Activated CD4-positive, alpha-beta T cell treated with anti-CD3 and anti-CD28 coated beads, Interleukin-2, amount 10 ng/mL, durations not matched to agents 24 days and 14 days (primary cell): ENCODE measurements at regions not wholly inside any gene's neighbourhood (a gene's known extent, or its start where the extent isn't known, plus 50 kb on each side); places are given as distances from the start of the nearest gene placed in this dataset.
A peak's percentile ranks its signal among the peaks of the same experiment; 100 is the strongest.
"Not testable (repeated sequence)": the region's sequence is repeated elsewhere in the genome, so short reads cannot be mapped to it uniquely, and the experiment has no call there.

Source experiments
- DNase-seq: peaks from one replicate; pipeline ENCODE4 v3.0.0; 2022
- H3K27ac Mint-ChIP-seq: one replicate; pipeline ENCODE4 v1.8.0; 2022; ENCODE audit warnings: mild to moderate bottlenecking, mixed read lengths
- H3K27me3 Mint-ChIP-seq: one replicate; pipeline ENCODE4 v1.8.0; 2022; ENCODE audit warnings: mixed read lengths
- H3K36me3 Mint-ChIP-seq: one replicate; pipeline ENCODE4 v1.8.0; 2022; ENCODE audit warnings: low read depth, mild to moderate bottlenecking, mixed read lengths
- H3K4me1 Mint-ChIP-seq: one replicate; pipeline ENCODE4 v1.8.0; 2021; ENCODE audit warnings: mixed read lengths
- H3K4me3 Mint-ChIP-seq: one replicate; pipeline ENCODE4 v1.8.0; 2022; ENCODE audit warnings: mild to moderate bottlenecking, moderate library complexity, mixed read lengths
- H3K9me3 Mint-ChIP-seq: one replicate; pipeline ENCODE4 v1.8.0; 2021; ENCODE audit warnings: mixed read lengths
- intact Hi-C: fragments of 100-400 bp; cut with micrococcal nuclease; formaldehyde crosslinking; loops from one replicate; pipeline ENCODE4 v1.15.1; 2023

DNA sequence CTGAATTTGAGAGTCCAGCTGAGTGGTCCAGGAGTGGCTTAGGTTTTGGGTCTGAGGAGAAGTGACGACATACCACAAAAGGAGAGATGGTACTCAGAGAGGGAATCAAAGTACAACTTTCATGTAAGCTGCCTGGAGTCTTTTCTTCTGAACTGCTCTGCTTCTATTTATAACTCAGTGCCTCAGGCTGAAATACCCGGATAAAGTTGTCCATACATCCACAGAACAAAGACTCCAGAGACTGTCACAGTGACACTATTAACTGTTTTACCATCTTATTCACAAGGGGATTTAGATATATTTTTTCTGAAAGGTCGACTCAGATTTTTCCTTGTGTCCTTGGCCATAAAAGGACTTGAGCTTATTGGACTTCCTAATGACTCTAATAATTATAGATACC is 264.3 kb upstream of the DNAJC19 start:
- intact Hi-C loops, result no loop called here
- Mint-ChIP-seq H3K27me3 (peaks cover 1% of the 10 kb centered on the region), H3K36me3 (no peaks in the 10 kb centered on the region), H3K4me1 (no peaks in the 10 kb centered on the region), H3K4me3 (no peak overlapping the region), H3K27ac (no peak overlapping the region), H3K9me3 (no peaks in the 10 kb centered on the region)
- DNase-seq, result no peak

DNA sequence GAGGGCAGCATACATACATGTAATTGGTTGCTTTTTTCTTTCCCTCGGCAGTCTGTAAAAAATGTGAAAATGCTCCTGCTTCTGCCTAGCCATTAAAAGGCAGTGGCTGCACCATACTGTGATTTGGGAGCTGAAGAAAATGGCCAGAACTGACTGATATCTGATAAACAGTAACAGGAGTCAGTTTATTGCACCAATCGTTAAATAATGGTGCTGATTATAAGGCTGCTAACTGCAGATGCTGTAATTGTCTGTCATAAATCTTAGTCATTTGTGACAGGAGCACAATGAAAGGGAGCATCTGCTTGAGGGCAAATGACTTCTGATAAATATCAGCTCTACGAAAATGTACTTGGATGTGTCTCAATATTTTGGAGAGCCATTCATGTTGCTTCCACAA is 263.1 kb upstream of the DNAJC19 start:
- H3K36me3 Mint-ChIP-seq, result no peaks in the 10 kb centered on the region
- no peak overlapping the region for H3K27ac Mint-ChIP-seq
- H3K9me3 Mint-ChIP-seq, result no peaks in the 10 kb centered on the region
- H3K4me3 Mint-ChIP-seq, result no peak overlapping the region
- DNase-seq, result no peak
- peaks cover 1% of the 10 kb centered on the region for H3K27me3 Mint-ChIP-seq
- H3K4me1 Mint-ChIP-seq, result no peaks in the 10 kb centered on the region
- intact Hi-C loops, result no loop called here

DNA sequence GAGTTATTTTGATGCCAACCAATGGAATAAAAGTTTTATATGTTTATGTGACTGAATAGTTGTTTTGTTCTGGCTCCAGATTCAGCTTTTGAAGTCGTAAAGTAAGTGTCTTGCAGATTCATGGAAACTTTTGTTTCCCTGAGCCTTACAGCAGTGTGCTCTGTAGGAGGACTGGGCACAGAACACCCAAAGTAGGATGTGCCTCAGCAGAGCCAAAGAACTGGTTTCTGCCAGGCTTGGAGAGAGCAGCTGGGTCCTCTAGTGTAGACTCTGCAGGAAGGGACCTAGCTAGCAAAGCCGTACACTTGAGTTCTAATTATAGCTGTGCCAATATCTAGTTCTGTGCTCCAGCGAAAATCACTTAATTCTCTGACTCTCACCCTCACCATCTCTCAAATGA is 261.2 kb upstream of the DNAJC19 start:
- Mint-ChIP-seq H3K4me1 (no peaks in the 10 kb centered on the region), H3K27me3 (peaks cover 1% of the 10 kb centered on the region), H3K4me3 (no peak overlapping the region), H3K27ac (no peak overlapping the region), H3K36me3 (no peaks in the 10 kb centered on the region), H3K9me3 (no peaks in the 10 kb centered on the region)
- no peak for DNase-seq
- intact Hi-C loops, result no loop called here

DNA sequence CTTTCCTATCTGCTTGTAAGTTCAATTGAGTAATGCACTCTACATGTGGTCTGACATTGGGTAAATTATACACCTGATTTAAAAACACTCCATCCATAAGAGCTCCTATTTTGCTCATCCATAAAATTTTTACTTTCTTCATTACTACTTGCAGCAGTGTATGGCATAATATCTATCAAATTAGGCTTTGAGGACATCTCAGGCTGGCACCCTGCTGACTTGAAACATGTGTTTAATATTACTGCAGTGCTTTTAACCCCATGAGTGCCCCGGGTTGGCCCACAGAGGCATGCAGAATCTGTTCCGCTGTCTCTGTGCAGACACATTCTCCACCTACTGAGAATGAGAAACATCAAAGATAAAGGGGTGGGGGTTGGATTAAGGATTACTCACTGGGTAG is 249.9 kb upstream of the DNAJC19 start:
- intact Hi-C loops, result no loop called here
- H3K4me1 Mint-ChIP-seq, result no peaks in the 10 kb centered on the region
- no peaks in the 10 kb centered on the region for H3K27me3 Mint-ChIP-seq
- H3K27ac Mint-ChIP-seq, result no peak overlapping the region
- no peak for DNase-seq
- no peak overlapping the region for H3K4me3 Mint-ChIP-seq
- no peaks in the 10 kb centered on the region for H3K36me3 Mint-ChIP-seq
- no peaks in the 10 kb centered on the region for H3K9me3 Mint-ChIP-seq

DNA sequence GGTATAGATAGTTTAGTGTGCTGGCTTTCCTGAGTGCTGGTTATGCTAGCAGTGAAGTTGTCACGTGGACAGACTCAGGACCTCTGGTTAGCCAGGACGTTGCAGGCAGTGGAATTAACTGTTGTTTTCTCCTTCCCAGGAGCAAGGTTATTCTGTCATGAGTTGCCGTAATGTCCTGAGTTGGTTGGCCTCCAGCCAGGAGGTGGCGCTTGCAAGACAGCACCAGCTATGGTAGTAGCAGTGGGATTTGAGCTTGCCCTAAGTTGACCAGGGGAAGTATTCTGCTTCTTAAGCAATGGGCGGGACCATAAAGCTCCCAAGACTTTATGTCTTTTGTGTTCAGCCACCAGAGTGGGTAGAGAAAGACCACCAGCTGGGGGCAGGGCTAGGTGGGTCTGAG is 240.7 kb upstream of the DNAJC19 start:
- no peak for DNase-seq
- Mint-ChIP-seq H3K36me3 (no peaks in the 10 kb centered on the region), H3K4me1 (no peaks in the 10 kb centered on the region), H3K27ac (no peak overlapping the region), H3K27me3 (no peaks in the 10 kb centered on the region), H3K4me3 (no peak overlapping the region), H3K9me3 (no peaks in the 10 kb centered on the region)
- intact Hi-C loops, result no loop called here

DNA sequence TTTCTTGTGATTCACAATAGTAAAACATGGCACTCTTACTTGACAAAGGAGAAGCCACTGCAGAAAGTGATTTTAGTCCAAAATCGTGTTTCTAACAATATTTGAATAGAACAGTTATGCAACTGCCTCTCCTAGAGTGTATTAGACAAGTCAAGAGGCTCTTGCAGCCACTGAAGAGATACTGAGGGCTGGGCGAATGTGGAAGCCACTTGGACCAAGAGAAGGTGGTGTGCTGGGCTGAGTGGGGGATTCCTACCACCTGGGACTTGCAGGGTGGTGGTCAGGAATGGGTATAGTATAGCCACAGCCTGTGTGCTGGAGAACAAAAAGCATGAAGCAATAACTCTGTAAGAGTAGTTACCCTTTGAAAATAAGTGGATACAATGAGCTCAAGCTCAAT is 223.8 kb upstream of the DNAJC19 start:
- H3K4me1 Mint-ChIP-seq, result no peaks in the 10 kb centered on the region
- H3K27me3 Mint-ChIP-seq, result peaks cover 2% of the 10 kb centered on the region
- no peaks in the 10 kb centered on the region for H3K36me3 Mint-ChIP-seq
- H3K27ac Mint-ChIP-seq, result no peak overlapping the region
- no peak for DNase-seq
- intact Hi-C loops, result loop anchor here (5.0 kb wide), 1 partner anchor 489 kb away; no protein-coding TSS in a partner anchor
- no peaks in the 10 kb centered on the region for H3K9me3 Mint-ChIP-seq
- no peak overlapping the region for H3K4me3 Mint-ChIP-seq

DNA sequence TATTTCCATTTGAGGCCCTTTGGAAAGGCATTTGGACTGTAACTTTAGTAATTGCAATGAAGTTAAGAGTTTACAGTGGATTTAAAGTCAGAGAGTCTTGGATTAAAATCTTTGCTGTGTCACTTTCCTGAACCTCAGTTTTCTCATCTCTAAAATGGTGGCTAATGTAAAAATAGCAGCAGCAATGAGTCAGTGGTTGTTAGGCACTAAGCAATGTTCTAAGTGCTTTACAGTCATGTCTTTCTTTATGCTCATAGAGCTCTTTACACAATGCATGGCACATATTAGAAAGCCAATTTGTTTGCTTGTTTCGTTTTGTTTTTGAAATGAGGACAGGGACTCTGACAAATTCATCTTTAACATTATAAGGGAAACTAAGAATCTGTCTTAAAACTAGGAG is 222.7 kb upstream of the DNAJC19 start:
- Mint-ChIP-seq H3K36me3 (no peaks in the 10 kb centered on the region), H3K27ac (no peak overlapping the region), H3K4me1 (no peaks in the 10 kb centered on the region), H3K4me3 (no peak overlapping the region), H3K27me3 (peaks cover 2% of the 10 kb centered on the region), H3K9me3 (no peaks in the 10 kb centered on the region)
- DNase-seq, result no peak
- intact Hi-C loops, result loop anchor here (5.0 kb wide), 1 partner anchor 490 kb away; no protein-coding TSS in a partner anchor

DNA sequence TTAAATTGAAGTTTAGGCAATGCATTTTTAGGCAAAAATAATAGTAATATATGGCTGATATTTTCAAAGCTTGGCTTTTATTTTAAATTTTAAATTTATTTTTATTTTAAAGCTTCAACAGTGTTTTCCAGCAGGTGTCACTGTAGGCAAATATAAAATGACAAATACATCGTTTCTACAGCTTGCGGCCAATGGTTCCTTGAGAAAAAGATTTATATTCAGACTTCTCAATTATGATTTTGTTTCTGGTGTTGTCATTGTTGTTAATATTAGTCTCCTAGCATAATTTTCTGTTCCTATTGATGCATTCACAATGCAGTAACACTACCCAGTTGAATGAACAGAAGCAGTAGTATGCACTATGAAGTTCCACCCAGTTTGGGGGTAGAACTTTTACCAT is 220.7 kb upstream of the DNAJC19 start:
- DNase-seq, result no peak
- H3K27ac Mint-ChIP-seq, result no peak overlapping the region
- no peaks in the 10 kb centered on the region for H3K4me1 Mint-ChIP-seq
- intact Hi-C loops, result loop anchor here (5.0 kb wide), 1 partner anchor 492 kb away; no protein-coding TSS in a partner anchor
- H3K4me3 Mint-ChIP-seq, result no peak overlapping the region
- peaks cover 2% of the 10 kb centered on the region for H3K27me3 Mint-ChIP-seq
- no peaks in the 10 kb centered on the region for H3K36me3 Mint-ChIP-seq
- H3K9me3 Mint-ChIP-seq, result no peaks in the 10 kb centered on the region

DNA sequence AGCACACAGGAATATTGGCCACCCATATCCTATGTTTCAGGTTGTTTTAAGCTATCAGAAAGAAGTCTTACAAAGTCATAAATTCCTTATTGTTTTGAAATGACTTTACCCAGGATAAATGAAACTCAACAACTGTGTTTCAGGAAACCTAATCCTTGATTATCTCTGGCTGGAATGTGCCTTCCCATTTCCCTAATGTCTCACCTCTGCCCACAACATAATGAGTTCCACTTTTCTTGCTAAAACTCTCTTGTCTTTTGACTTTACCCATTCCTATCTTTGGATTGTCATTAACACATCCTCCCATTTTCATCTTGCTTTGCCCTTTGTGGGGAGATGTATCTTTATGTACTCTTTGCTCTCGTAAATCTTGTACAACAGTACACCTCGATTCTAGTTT is 200.0 kb upstream of the DNAJC19 start:
- Mint-ChIP-seq H3K4me3 (no peak overlapping the region), H3K9me3 (peaks cover 5% of the 10 kb centered on the region), H3K27ac (no peak overlapping the region), H3K36me3 (no peaks in the 10 kb centered on the region), H3K4me1 (no peaks in the 10 kb centered on the region), H3K27me3 (no peaks in the 10 kb centered on the region)
- DNase-seq, result no peak
- intact Hi-C loops, result no loop called here

DNA sequence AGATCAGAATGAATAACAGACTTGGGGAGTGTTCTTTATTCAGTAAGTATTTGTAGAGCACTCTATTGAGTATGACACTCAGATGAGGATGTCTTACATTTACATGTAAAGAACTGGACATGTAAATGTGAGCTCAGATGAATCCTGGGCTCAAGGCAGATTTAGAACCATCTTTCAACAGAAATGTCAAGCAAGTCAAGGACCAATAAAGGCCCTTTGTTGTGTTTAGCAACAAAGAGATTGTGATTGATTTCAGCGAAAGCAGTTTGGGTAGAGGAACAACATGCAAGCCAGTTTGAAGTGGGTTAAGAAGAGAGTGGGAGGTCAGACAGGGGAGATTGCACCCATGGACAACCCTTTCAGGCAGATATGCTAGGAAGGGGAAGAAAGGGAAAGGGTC is 194.2 kb upstream of the DNAJC19 start:
- intact Hi-C loops, result no loop called here
- Mint-ChIP-seq H3K4me3 (no peak overlapping the region), H3K9me3 (no peaks in the 10 kb centered on the region), H3K4me1 (no peaks in the 10 kb centered on the region), H3K36me3 (no peaks in the 10 kb centered on the region), H3K27me3 (no peaks in the 10 kb centered on the region), H3K27ac (no peak overlapping the region)
- no peak for DNase-seq

DNA sequence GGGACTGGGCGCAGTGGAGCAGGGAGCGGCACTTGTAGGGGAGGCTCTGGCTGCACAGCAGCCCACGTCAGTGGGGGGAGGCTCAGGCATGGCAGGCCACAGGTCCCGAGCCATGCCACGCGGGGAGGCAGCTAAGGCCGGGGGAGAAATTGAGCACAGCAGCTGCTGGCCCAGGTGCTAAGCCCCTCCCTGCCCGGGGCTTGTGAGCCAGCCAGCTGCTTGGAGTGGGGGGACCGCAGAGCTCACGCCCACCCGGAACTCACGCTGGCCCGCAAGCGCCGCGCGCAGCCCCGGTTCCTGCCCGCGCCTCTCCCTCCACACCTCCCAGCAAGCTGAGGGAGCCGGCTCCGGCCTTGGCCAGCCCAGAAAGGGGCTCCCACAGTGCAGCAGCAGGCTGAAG is 193.5 kb upstream of the DNAJC19 start:
- intact Hi-C loops, H3K4me1 Mint-ChIP-seq, H3K9me3 Mint-ChIP-seq, H3K27me3 Mint-ChIP-seq, H3K36me3 Mint-ChIP-seq, H3K4me3 Mint-ChIP-seq, DNase-seq, H3K27ac Mint-ChIP-seq: not testable (repeated sequence)

DNA sequence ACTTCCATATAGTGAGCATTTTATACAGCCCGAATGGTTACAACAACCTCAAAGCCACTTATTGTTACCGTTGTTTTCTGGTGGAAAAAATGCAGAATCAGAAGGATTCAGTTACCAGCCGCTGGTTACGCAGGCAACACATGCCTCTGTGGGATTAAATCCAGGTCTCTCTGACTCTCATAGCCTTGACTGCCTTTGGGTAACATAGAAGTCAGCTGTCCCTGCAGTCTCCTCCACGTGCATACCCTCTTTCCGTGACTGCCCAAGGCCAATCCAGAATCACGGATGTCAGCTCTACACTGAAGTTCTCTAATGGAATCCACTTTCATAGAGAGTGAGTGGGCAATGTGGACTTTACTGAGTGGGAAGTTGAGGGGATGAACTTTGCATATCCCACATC is 189.5 kb upstream of the DNAJC19 start:
- intact Hi-C loops, result no loop called here
- no peak for DNase-seq
- H3K4me3 Mint-ChIP-seq, result no peak overlapping the region
- no peaks in the 10 kb centered on the region for H3K4me1 Mint-ChIP-seq
- no peaks in the 10 kb centered on the region for H3K9me3 Mint-ChIP-seq
- H3K36me3 Mint-ChIP-seq, result no peaks in the 10 kb centered on the region
- H3K27me3 Mint-ChIP-seq, result no peaks in the 10 kb centered on the region
- no peak overlapping the region for H3K27ac Mint-ChIP-seq

DNA sequence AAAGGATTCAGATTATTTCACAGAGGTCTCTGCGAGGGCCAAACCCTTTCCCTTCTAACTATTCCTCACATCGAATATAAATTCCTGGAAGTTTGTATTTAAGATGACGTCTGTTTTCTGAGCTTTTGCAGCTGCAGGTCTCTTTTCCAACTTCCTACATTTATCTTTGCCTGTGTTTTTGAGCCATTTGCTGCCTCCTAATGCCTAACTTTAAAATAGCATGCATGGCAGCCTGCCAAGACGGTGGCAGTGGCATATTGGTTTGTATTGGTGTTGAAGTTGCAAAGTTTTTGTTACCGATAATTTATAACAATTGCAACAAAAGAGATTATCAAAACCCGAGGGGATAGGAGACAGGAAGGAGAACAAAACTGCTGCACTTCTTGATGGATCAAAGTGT is 187.1 kb upstream of the DNAJC19 start:
- Mint-ChIP-seq H3K27ac (no peak overlapping the region), H3K27me3 (no peaks in the 10 kb centered on the region), H3K9me3 (no peaks in the 10 kb centered on the region), H3K36me3 (no peaks in the 10 kb centered on the region), H3K4me3 (no peak overlapping the region), H3K4me1 (no peaks in the 10 kb centered on the region)
- intact Hi-C loops, result no loop called here
- peak; percentile 61 for DNase-seq

DNA sequence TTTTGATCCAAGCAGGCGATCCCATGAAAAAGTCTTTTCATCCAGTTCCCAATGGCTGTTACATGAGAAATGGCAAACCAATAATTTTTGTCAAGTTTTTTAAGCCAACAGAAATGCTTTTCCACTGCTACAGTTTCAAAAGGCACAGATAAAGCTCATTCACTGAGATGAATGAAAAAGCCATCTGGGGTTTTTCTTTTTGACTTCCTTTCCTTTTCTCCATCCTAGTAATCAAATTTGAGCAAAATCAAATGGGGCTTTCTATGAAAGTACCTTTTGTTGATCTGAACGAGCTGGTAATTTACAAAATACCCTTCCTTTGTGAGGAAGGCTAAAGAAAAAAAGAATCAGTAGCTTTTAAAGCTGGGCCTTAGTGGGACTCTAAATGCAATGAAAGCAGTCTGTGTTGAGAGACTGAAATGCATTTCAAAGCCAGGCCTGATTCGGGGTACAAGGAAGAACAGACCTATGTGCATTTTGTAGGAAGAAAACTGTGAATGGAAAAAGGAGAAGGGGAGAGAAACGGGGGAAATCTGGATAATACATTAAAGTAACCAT is 185.2 kb upstream of the DNAJC19 start:
- no peak overlapping the region for H3K4me3 Mint-ChIP-seq
- no peaks in the 10 kb centered on the region for H3K36me3 Mint-ChIP-seq
- H3K9me3 Mint-ChIP-seq, result no peaks in the 10 kb centered on the region
- H3K4me1 Mint-ChIP-seq, result no peaks in the 10 kb centered on the region
- intact Hi-C loops, result no loop called here
- no peak overlapping the region for H3K27ac Mint-ChIP-seq
- DNase-seq, result no peak
- H3K27me3 Mint-ChIP-seq, result no peaks in the 10 kb centered on the region

DNA sequence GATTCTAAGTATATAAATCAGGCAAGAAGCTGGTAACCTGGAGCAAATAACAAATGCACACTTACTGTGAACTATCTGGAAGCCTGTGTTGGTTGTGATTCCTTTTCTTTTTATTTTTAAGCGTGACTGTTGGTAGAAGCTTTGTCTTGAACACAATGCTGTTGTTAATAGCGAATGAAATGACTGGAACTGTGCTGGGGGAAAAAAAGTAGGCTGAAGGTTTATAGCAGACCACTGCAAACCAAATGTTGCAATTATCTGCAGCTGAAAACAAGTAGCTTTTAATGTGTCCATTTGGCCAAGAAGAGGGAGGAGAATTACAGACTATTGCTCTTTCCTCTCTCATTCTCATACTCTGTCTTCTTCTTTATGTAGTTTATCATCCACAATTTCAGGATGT is 184.5 kb upstream of the DNAJC19 start:
- Mint-ChIP-seq H3K4me3 (no peak overlapping the region), H3K9me3 (no peaks in the 10 kb centered on the region), H3K4me1 (no peaks in the 10 kb centered on the region), H3K27ac (no peak overlapping the region), H3K27me3 (no peaks in the 10 kb centered on the region), H3K36me3 (no peaks in the 10 kb centered on the region)
- no peak for DNase-seq
- intact Hi-C loops, result no loop called here
